22Rv1 (cell line): ENCODE measurements at regions not wholly inside any gene's neighbourhood (a gene's known extent, or its start where the extent isn't known, plus 50 kb on each side); places are given as distances from the start of the nearest gene placed in this dataset.

Source experiments
- CTCF ChIP-seq: fragments of 450-650 bp; IDR thresholded peaks from 2 replicates; pipeline ENCODE4 v1.5.1; 2017; ENCODE audit warnings: mild to moderate bottlenecking
- ZFX ChIP-seq: fragments of 450-650 bp; IDR thresholded peaks from 2 replicates; pipeline ENCODE4 v1.6.1; 2017; ENCODE audit warnings: antibody characterized with exemption, borderline replicate concordance

GRCh38 chr6:43910638-43911353 lies 140.8 kb downstream of the VEGFA start:
- TF ChIP-seq CTCF, result no peak
- TF ChIP-seq ZFX, result no peak
